ENCODE measurements at regions not wholly inside any gene's neighbourhood (a gene's known extent, or its start where the extent isn't known, plus 50 kb on each side); places are given as distances from the start of the nearest gene placed in this dataset.

GRCh38 chr17:77387891-77388290 lies 247.1 kb downstream of the SEC14L1 start:
- H3K27me3 Mint-ChIP-seq (ENCODE audit: unreplicated experiment), result no peaks in the 10 kb centered on the region
- no peaks in the 10 kb centered on the region for H3K36me3 Mint-ChIP-seq (ENCODE audit: unreplicated experiment)
- TF ChIP-seq CTCF (IDR thresholded peaks at IDR 0.05), result no peak
- DNase-seq (ENCODE audit: extremely low spot score, unreplicated experiment), result no peak
- peak overlapping the region; percentile 95 for H3K27ac Mint-ChIP-seq (ENCODE audit: unreplicated experiment)
- peaks cover 91% of the 10 kb centered on the region for H3K4me1 Mint-ChIP-seq (ENCODE audit: unreplicated experiment)
- H3K4me3 Mint-ChIP-seq (ENCODE audit: unreplicated experiment), result no peak overlapping the region
- H3K9me3 Mint-ChIP-seq (ENCODE audit: unreplicated experiment), result no peaks in the 10 kb centered on the region

GRCh38 chr17:77388384-77389306 lies 247.9 kb downstream of the SEC14L1 start:
- peak overlapping the region; percentile 46 for H3K4me3 Mint-ChIP-seq (ENCODE audit: unreplicated experiment)
- H3K4me1 Mint-ChIP-seq (ENCODE audit: unreplicated experiment), result peaks cover 88% of the 10 kb centered on the region
- peak overlapping the region; percentile 95 for H3K27ac Mint-ChIP-seq (ENCODE audit: unreplicated experiment)
- H3K27me3 Mint-ChIP-seq (ENCODE audit: unreplicated experiment), result no peaks in the 10 kb centered on the region
- DNase-seq (ENCODE audit: extremely low spot score, unreplicated experiment), result no peak
- H3K9me3 Mint-ChIP-seq (ENCODE audit: unreplicated experiment), result no peaks in the 10 kb centered on the region
- H3K36me3 Mint-ChIP-seq (ENCODE audit: unreplicated experiment), result no peaks in the 10 kb centered on the region
- TF ChIP-seq CTCF (IDR thresholded peaks at IDR 0.05), result no peak

GRCh38 chr17:77390870-77391269 lies 250.1 kb downstream of the SEC14L1 start:
- H3K9me3 Mint-ChIP-seq (ENCODE audit: unreplicated experiment), result no peaks in the 10 kb centered on the region
- H3K27me3 Mint-ChIP-seq (ENCODE audit: unreplicated experiment), result no peaks in the 10 kb centered on the region

GRCh38 chr17:77391668-77392375 lies 251.1 kb downstream of the SEC14L1 start:
- peak; percentile 93 for DNase-seq (ENCODE audit: extremely low spot score, unreplicated experiment)
- Mint-ChIP-seq H3K4me1 (ENCODE audit: unreplicated experiment) (peaks cover 86% of the 10 kb centered on the region), H3K9me3 (ENCODE audit: unreplicated experiment) (no peaks in the 10 kb centered on the region), H3K4me3 (ENCODE audit: unreplicated experiment) (peak overlapping the region; percentile 42), H3K27me3 (ENCODE audit: unreplicated experiment) (no peaks in the 10 kb centered on the region), H3K27ac (ENCODE audit: unreplicated experiment) (peak overlapping the region; percentile 99), H3K36me3 (ENCODE audit: unreplicated experiment) (peaks cover 3% of the 10 kb centered on the region)
- no peak for TF ChIP-seq CTCF (IDR thresholded peaks at IDR 0.05)

More at GRCh38 chr17:77390870-77391269, 250.1 kb downstream of the SEC14L1 start:
- H3K27ac Mint-ChIP-seq (ENCODE audit: unreplicated experiment), result peak overlapping the region; percentile 99
- no peaks in the 10 kb centered on the region for H3K36me3 Mint-ChIP-seq (ENCODE audit: unreplicated experiment)
- DNase-seq (ENCODE audit: extremely low spot score, unreplicated experiment), result no peak
- peak overlapping the region; percentile 42 for H3K4me3 Mint-ChIP-seq (ENCODE audit: unreplicated experiment)
- H3K4me1 Mint-ChIP-seq (ENCODE audit: unreplicated experiment), result peaks cover 90% of the 10 kb centered on the region
- no peak for TF ChIP-seq CTCF (IDR thresholded peaks at IDR 0.05)

Data from osteocyte (in vitro differentiated cells).